HT1080 (cell line): ENCODE measurements at regions not wholly inside any gene's neighbourhood (a gene's known extent, or its start where the extent isn't known, plus 50 kb on each side); places are given as distances from the start of the nearest gene placed in this dataset.
"Not testable (repeated sequence)": the region's sequence is repeated elsewhere in the genome, so short reads cannot be mapped to it uniquely, and the experiment has no call there.

Source experiments
- DNase-seq: peaks from one replicate; pipeline ENCODE4 v3.0.0-alpha.2; 2015; ENCODE audit warnings: low read depth

DNA sequence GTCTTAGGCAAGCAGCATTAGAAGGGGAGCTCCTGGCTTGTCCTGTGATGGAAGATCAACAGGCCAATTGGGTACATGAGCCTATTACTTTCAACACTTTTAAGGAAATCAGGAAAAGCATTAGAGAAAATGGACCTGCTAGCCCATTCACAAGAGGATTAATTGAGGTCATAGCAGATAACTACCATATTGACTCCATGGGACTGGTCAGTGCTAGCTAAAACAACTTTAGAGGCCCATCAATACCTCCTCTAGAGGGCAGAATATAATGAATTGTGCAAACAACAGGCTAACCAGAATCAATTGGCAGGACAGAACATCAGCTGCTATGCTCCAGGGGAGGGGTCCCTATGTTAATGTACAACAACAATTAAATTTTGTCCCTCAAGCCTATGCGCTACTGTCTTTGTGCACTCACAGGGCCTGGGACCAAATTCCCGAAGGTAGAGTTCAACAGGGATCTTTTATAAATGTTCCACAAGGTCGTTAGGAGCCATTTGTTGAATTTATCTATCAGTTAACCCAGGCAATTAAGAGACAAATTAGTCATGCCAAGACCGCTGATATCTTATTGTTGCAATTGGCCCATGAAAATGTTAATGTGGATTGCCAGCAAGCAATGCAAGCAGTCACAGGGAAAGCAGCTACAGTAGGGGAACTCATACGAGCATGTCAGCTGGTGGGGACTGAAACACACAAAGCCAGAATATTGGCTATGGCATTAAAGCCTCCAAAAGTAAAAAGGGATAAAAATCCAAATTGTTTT lies 106.6 kb upstream of the BTN3A2 start:
- DNase-seq: no peak

DNA sequence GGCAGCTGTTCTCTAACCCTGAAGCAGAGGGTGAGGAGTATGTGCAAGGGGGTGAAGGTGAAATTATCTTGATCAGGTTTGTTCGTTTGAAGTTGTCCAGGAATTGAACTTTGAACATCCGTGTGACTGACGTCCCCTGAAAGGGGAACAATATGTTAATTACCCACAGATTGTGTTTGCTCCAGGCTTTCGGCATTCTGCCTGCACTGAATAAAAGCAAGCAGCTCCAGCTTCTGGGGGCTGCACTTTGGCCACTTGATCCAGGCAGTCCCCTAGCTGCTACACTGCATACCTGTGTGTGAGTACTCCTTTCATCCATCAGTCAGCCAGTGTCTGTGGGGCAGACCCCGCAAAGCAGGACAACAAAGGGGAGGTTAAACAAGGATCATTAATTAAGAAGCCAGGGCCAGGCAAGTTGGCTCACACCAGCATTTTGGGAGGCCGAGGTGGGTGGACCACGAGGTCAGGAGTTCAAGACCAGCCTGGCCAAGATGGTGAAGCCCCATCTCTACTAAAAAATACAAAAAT lies 104.8 kb upstream of the BTN3A2 start:
- no peak for DNase-seq

DNA sequence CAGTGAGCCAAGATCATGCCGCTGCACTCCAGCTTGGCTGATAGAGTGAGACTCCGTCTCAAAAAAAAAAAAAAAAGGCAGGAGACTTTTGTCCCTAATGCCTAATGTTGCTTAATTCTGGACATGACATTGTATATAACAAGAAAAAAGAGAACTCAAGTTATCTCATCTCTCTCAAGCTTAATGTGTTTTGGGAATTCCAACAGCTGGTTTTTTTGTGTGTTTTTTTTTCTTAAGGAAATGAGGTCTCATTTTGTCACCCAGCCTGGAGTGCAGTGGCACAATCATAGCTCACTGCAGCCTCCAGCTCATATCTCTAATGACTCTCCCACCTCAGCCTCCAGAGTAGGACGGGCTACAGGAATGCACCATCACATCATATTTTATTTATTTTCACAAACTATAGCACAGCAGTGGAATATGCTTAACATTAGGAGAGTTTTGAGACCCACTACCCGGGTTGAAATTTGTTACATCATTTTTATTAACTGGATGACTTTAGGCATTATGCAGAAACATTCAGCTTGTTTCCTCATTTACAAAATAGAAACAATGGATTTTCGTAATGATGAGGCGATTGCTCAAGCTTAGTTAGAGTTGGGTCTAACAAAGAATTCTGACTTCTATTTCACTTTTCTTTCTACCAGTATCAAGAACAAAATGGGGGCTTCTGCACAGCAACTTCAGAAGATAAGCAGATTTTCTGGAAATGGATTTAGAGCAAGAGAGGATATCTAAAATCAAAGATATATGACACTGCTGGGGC lies 104.1 kb upstream of the BTN3A2 start:
- DNase-seq: no peak

DNA sequence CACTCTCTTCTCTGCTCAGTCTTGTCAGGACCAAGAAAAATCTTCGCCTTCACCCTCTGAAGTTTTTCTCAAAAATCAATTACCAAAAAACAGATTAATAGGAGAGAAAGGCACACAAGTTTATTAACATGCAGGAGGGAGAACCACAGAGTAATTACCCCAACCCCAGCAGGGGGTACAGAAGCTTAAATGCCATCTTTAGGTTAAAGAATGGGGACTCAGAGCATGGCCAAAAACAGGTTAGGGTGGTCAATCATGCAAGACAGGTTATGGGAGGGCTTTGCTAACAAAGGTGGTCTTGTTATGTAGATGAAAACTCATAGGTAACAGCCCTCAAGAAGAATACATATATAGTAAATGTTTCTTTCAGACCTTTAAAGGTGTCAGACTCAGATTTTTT lies 100.5 kb upstream of the BTN3A2 start:
- no peak for DNase-seq

DNA sequence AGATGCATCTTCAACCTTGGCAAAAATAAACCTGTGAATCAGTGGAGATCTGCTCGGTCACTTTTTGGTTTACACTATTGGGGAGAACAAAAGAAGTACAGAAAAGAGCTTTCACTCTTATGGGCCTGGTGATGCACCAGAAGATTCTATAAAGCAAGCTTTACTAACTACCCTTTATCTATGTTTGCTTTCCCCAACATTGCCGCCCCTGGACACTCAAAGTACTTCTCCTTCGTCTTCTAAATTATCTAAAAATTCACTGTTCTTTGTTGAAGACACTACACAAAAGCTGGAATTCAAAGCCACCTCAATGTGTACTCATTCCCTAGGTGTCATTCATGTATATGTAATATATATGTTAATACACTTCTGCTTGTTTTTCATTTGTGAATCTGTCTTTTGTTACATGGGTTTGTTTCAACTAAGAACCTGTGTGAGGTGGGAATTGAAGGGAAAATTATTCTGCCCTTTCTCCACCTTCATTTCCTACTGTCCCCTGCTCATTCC lies 97.9 kb upstream of the BTN3A2 start:
- no peak for DNase-seq

DNA sequence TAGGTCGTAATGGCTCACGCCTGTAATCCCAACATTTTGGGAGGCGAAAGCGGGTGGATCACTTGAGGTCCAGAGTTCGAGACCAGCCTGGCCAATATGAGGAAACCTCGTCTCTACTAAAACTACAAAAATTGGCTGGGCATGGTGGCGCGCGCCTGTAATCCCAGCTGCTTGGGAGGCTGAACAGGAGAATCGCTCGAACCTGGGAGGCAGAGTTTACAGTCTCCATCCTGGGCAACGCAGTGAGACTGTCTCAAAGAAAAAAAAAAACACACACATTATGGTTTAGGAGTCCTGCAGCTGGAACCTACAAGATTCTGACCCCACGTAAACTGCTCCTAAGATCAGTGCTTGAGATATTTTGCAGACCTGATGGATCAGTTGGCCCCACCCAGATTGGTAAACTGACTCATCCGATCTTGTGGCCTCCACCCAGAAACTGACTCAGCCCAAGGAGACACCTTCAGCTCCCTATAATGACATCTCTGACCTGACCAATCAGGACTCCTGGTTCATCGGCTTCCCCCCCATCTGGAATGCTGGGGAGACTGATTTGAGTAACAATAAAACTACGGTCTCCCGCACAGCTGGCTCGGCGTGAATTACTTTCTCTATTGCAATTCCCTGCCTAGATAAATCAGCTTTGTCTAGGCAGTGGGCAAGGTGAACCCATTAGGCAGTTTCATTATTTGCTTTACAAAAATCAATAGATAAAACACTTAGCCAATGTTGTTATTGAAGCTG lies 96.2 kb upstream of the BTN3A2 start:
- DNase-seq: peak; percentile 47

DNA sequence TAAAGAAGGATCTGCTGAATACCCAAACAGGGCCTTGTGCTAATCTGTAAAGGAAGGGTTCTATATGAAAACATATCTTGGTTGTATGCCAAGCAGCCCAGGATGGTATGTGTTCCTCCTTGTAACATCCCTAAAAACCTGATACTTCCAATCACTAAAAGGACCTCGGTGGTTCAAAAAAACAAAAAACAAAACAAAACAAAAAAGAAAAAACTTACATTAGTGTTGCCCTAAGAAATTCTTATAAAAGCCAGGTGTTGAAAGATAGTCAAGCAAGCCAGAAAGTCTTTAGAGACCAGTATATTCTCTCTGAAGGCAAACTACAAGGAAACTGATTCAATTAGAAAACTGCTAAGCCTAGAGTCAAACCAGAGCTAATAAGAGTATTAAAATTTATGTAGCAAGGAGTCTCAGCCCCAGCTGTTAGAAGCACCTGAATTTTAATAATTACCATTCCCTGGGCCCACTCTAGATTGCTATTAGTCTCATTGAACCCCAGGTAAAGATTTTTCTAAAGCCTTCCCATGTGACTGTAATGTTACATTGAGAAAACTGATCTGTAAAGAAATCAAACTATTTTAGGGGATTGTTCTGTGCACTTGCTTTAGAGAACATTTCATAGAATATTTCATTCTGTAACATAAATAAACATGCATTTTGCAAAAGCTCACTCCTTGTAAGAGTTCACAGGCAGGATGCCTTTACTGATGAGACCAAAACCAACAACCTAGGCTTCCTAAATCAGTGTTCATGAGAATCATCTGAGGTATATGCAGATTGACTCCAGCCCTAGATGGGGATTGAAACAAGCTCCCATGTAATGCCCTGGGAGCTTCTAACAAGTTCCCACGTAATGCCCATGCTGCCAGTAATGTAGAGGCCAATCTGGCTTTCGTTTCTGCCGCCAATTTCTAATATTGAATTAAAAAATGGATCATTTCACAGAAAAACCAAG lies 95.2 kb upstream of the BTN3A2 start:
- DNase-seq: no peak

DNA sequence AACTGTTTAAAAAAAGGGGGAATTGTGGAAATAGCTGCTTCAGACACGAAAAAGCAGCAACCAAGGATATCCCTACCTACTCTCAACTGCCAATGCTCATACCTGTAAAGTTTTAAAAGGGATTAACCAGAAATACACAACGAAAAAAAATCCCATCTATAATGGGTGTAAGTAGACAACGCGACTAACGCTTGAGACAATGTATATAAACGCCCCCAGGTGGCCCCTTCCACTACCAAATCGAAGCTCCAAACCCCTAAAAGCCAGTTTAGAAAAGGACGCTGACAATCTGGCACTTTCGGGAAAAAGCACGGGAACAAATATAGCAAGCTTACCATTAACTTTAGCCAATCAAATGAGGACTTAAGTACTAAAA lies 94.5 kb upstream of the BTN3A2 start:
- DNase-seq: no peak

DNA sequence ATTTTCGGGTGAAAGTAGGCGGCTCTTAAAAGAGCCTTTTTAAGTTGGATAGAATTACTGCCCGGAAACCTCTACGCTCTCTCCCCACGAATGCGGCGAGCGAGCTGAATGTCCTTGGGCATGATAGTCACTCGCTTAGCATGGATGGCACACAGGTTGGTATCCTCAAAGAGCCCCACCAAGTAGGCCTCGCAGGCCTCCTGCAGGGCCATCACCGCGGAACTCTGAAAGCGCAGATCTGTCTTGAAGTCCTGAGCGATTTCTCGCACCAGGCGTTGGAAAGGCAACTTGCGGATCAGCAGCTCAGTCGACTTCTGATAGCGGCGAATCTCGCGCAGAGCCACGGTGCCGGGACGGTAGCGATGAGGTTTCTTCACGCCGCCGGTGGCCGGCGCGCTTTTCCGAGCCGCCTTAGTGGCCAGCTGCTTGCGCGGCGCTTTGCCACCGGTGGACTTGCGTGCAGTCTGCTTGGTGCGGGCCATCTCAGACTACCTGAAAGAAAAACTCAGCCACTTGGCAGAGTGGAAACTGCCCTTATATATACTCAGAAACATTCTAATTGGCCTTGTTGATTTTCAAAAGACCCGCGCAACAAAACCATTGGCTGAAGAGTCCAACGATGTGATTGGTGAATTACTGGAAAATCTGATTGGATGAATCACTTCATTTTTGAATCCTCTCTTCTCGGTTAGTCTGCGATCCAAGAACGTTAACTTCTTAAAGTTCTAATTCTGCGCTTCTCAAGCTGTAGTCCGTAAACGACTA lies 93.9 kb upstream of the BTN3A2 start:
- no peak for DNase-seq

DNA sequence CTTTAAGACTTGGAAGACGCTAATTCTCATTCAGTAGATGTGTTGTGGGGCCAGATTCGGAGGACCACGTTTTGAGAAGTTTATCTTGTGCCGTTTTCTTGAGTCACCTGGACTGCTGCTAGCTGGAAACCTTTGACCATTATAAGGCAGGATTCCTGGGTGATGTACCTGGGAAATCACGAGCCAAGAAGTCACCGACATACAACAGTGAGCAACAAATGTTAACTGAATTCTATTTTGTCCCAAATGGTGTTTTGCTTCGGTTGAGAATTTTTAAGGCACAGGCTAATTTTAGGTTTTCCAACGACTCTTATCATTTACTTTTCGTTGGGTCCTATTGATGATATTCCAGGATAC lies 93.4 kb upstream of the BTN3A2 start:
- DNase-seq: no peak

DNA sequence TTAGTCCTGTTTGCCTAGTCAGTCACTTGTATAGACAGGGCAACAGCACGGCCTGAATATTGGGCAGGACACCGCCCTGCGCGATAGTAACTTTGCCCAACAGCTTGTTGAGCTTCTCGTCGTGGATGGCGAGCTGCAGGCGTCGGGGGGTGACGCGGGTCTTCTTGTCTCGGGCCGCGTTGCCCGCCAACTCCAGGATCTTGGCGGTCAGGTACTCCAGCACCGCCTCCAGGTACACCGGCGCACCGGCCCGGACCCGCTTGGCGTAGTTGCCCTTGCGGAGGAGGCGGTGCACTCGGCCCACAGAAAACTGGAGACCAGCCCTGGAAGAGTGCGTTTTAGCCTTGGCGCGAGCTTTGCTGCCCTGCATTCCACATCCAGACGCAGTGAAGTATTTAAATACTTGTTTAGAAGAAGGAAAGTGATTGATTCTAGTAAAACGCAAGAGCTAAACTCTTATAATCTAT lies 92.8 kb upstream of the BTN3A2 start:
- no peak for DNase-seq

DNA sequence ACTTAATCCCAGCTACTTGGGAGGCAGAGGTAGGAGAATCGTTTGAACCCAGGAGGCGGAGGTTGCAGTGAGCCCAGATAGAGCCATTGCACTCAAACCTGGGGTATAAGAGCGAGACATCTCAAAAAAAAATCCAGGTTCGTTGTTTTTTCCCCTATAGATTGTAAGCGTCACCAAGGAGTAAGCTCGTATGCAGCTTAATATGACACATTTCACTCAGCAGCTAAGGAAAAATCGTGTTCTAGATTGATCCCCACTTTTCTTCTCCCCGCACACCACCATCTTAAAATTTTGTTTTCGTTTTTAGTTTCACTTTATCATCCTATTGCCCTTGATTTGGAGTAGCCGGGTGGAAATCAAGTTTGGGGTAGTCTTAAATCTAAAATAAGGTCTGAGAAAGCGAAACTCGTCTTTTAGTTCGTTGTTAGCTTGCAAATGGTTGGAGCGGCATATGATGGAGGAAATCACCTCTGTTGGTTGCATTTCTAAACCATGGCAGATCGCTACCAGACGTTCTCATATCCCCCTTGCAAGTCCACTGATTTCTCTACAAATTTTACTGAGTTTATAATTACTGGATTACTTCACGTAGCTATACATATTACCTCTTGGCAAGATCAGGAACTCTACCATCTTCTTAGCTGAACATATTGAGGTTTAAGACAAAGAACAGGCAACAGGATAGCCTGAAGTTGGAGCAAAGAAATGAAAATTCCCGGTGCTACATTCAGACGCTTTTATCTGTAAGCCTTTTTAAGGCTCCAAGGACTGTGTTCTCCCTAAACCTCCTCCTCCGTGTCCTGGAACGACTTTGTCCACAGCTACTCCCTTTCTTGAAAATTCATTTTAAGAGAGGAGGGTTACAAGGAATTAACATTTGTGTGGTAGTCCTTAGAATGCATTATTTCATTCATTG lies 91.1 kb upstream of the BTN3A2 start:
- no peak for DNase-seq

DNA sequence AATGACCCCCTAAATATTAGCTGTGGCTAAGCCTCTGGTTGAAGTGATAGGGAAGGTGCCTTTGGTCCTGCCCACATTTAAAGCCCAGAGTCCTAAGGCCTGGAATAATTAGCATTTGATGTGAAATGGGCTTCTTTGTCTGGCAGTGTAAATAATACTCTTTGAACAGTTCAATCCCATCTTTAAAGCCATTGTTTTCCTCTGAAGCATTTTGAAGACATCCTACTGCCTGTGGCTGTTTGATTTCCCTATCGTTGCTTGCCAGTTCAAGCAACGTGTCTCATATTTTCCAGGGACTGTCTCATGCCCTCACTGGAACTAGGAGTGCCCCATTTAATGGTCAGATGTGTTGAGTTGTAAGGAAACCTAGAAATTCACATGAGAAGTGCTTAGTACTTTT lies 89.3 kb upstream of the BTN3A2 start:
- no peak for DNase-seq

DNA sequence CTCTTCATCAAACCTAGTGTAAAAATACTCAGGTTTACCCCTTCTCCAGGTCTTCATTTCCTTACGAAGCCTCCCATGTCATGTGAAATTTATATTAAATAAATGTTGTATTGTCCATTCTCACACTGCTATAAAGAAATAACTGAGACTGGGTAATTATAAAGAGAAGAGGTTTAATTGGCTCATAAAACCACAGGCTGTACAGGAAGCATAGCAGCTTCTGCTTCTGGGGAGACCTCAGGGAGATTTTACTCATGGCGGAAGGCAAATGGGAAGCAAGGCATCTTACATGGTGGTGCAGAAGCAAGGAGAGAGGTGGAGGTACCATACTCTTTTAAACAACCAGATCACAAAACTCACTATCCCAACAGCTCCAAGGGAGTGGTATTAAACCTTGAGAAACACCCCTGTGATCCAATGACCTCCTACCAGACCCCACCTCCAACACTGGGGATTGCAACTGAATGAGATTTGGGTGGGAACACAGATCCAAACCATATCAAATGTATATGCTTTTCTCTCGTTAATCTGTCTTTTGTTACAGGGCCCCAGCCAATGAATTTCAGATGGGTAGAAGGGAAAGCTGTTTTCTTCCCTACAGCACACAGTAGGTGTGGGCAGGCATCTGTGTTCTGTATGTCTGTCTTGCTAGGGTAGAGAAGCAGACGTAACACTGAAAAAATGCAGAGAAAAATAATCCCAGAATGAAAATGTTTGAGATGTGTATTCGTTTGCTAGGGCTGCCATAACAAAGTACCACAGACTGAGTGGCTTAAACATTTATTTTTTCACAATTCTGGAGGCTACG lies 88.0 kb upstream of the BTN3A2 start:
- DNase-seq: no peak

DNA sequence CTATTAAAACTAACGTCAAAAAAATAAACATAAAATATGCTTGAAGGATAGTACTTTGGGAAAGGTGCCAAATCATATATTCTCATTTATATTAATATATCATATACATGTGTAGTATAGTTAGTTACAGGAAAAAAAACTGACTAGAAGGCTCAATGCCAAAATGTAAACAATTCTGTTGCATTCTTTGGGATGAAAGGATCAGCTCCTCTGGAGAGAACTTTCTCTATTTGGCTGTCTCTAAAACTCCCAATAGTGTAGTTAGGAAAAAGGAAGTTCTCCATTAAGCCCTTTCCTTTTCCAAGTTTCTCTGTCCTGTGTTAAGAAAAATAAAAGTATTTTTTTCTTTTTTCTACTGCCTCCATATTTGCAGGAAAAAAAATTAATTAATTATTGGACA lies 86.5 kb upstream of the BTN3A2 start:
- no peak for DNase-seq

DNA sequence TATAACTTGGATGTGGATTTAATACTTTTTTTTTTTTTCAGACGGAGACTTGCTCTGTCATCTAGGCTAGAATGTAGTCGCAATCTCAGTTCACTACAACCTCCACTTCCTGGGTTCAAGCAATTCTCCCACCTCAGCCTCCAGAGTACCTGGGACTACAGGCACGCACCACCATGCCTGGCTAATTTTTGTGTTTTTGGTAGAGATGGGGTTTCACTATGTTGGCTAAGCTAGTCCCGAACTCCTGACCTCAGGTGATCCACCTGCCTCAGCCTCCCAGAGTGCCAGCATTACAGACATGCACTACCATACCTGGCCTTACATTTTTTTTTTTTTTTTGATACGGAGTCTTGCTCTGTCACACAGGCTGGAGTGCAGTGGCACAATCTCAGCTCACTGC lies 85.6 kb upstream of the BTN3A2 start:
- not testable (repeated sequence) for DNase-seq

DNA sequence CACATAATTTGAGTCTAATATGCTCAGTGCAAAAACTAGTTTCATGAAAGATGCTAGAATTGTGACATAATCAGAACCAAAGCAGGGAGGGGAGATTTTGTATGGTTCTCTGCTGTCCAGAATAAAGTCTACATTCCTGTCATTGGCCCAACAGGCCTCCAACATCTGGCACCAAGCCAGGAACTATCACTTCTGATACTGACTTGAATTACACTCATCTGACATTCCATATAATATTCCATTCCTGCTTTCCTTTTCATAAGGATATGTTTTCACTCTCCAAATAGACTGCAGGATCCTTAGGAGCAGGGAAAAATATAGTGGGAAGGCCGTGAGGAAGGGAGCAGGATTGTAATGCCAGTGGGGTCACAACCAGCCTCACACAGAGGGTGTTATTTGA lies 84.6 kb upstream of the BTN3A2 start:
- no peak for DNase-seq

DNA sequence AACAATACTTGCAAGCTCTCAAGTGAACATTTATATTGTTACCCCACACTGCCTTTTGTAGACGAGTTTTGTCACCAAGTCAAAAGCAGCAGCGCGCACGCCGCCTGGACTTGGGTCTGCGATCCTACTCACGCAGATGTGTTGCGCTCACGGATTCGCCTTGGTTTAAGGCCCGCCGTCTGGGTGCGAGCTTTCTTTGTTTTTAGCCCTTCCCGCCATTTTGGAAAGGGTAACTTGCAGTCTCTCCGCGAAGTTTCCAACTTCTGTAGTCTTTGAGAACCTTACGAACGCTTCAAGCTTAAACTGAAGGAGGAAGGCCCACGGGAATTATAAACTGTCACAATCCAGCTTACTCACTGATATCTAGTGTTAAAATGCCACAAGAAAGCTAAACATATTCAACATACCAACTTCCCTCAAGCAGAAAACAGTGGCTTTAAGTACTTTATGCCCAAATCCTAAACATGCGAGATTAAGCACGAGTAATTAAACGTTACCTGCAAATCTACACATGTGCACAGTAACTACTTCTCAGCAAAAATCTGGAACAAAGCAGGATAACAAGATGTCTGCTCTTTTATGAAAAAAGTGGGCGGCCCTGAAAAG lies 80.4 kb upstream of the BTN3A2 start:
- no peak for DNase-seq
